ENCODE measurements at regions not wholly inside any gene's neighbourhood (a gene's known extent, or its start where the extent isn't known, plus 50 kb on each side); places are given as distances from the start of the nearest gene placed in this dataset.

DNA sequence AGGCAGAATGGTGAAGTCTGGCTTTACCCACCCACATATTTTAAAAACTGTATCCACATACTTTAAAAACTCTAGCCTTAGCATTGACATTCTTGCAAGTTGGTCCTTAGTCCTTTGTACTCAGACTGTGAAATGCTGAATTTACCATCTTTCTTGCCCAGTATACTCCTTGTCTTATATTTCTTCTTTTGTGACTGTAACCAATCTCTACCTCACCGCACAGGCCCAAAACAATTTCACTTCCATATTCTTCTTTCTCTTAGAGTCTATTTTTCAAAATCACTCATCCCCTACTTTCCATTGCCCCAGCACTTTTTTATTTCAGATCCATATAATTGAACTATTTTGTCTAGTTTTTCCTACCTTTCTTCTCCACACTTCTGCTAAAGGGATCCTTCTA is 892.4 kb upstream of the B3GALT2 start:
- no peaks in the 10 kb centered on the region for H3K27me3 Mint-ChIP-seq (ENCODE audit: low read depth in 2 of 2)
- no peaks in the 10 kb centered on the region for H3K36me3 ChIP-seq (ENCODE audit: control insufficient read depth, insufficient read depth, low read length)
- intact Hi-C loops (cut with micrococcal nuclease) = no loop called here
- H3K9me3 ChIP-seq (ENCODE audit: control insufficient read depth, insufficient read depth, low read length) = no peaks in the 10 kb centered on the region
- H3K4me3 Mint-ChIP-seq = no peak overlapping the region
- no peaks in the 10 kb centered on the region for H3K27me3 ChIP-seq (ENCODE audit: control insufficient read depth, insufficient read depth, low read length)
- H3K36me3 Mint-ChIP-seq = no peaks in the 10 kb centered on the region
- H3K27ac Mint-ChIP-seq = no peak overlapping the region
- TF ChIP-seq, protein P1, sequence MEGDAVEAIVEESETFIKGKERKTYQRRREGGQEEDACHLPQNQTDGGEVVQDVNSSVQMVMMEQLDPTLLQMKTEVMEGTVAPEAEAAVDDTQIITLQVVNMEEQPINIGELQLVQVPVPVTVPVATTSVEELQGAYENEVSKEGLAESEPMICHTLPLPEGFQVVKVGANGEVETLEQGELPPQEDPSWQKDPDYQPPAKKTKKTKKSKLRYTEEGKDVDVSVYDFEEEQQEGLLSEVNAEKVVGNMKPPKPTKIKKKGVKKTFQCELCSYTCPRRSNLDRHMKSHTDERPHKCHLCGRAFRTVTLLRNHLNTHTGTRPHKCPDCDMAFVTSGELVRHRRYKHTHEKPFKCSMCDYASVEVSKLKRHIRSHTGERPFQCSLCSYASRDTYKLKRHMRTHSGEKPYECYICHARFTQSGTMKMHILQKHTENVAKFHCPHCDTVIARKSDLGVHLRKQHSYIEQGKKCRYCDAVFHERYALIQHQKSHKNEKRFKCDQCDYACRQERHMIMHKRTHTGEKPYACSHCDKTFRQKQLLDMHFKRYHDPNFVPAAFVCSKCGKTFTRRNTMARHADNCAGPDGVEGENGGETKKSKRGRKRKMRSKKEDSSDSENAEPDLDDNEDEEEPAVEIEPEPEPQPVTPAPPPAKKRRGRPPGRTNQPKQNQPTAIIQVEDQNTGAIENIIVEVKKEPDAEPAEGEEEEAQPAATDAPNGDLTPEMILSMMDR (IDR thresholded peaks at IDR 0.05) = no peak
- H3K4me1 ChIP-seq (ENCODE audit: control insufficient read depth, insufficient read depth, low read length) = no peaks in the 10 kb centered on the region
- ATAC-seq (no peak), DNase-seq (no peak)
- whole genome bisulfite sequencing (ENCODE audit: insufficient coverage) = 74% methylated on average over 1 of the region's 1 CpG
- no peak overlapping the region for H3K4me3 ChIP-seq (ENCODE audit: low read length)
- H3K9me3 Mint-ChIP-seq = peaks cover 6 to 9% of the 10 kb centered on the region in 2 donors
- no peaks in the 10 kb centered on the region for H3K4me1 Mint-ChIP-seq
- H3K27ac ChIP-seq (ENCODE audit: low read length) = no peak overlapping the region

DNA sequence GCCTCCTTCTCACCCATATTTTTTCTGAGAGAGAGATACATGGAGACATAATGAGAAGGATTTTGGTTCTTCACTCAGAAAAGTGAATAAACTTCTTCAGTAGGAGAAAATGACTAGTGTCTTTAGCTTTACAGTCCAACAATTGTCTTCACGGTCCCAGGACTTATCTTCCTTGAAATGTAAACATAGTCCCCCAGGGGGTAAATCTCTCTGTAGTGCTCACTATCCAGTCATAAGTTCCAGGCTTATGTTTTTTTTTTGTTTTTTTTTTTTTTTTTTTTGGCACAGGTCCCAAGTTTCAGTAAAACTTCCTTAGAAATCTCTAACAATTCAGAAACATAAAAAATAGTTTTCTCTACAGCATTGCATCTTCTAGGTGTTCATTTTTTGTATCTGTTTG is 890.2 kb upstream of the B3GALT2 start:
- H3K4me3 Mint-ChIP-seq = no peak overlapping the region
- WGBS (ENCODE audit: insufficient coverage) = 88% methylated on average over 1 of the region's 1 CpG
- H3K9me3 Mint-ChIP-seq = peaks cover 3 to 7% of the 10 kb centered on the region in 2 donors
- no peaks in the 10 kb centered on the region for H3K36me3 ChIP-seq (ENCODE audit: control insufficient read depth, insufficient read depth, low read length)
- H3K9me3 ChIP-seq (ENCODE audit: control insufficient read depth, insufficient read depth, low read length) = no peaks in the 10 kb centered on the region
- ATAC-seq (no peak), DNase-seq (no peak)
- no peak overlapping the region for H3K27ac ChIP-seq (ENCODE audit: low read length)
- no peak overlapping the region for H3K27ac Mint-ChIP-seq
- no peaks in the 10 kb centered on the region for H3K4me1 ChIP-seq (ENCODE audit: control insufficient read depth, insufficient read depth, low read length)
- H3K4me3 ChIP-seq (ENCODE audit: low read length) = no peak overlapping the region
- H3K27me3 Mint-ChIP-seq (ENCODE audit: low read depth in 2 of 2) = no peaks in the 10 kb centered on the region
- TF ChIP-seq, protein P1 (IDR thresholded peaks at IDR 0.05) = no peak
- intact Hi-C loops (cut with micrococcal nuclease) = no loop called here
- H3K27me3 ChIP-seq (ENCODE audit: control insufficient read depth, insufficient read depth, low read length) = no peaks in the 10 kb centered on the region
- no peaks in the 10 kb centered on the region for H3K4me1 Mint-ChIP-seq
- H3K36me3 Mint-ChIP-seq = no peaks in the 10 kb centered on the region

DNA sequence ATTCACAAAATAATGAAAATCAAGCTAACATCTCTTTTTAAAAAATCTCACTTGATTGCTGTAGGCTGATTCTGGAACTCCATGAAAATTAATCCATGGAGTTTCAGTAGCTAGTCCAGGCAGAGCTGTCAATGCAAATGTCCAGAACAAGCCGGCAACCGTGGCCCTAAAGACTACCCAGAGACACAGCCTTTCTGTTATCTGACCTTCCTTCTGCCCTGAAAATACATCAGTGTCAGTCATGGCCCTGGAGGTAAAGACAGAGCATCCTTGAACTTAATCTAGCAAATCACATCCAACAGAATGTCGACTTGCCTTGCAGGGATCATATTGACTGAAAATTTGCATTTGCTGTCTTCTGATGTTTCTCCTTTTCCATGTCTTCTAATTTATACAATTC is 887.4 kb upstream of the B3GALT2 start:
- intact Hi-C loops (cut with micrococcal nuclease) = no loop called here
- Mint-ChIP-seq H3K36me3 (no peaks in the 10 kb centered on the region), H3K27me3 (ENCODE audit: low read depth in 2 of 2) (no peaks in the 10 kb centered on the region), H3K4me3 (no peak overlapping the region), H3K4me1 (no peaks in the 10 kb centered on the region), H3K9me3 (peaks cover 3% of the 10 kb centered on the region in 2 donors), H3K27ac (no peak overlapping the region)
- no peaks in the 10 kb centered on the region for H3K36me3 ChIP-seq (ENCODE audit: control insufficient read depth, insufficient read depth, low read length)
- no peak overlapping the region for H3K4me3 ChIP-seq (ENCODE audit: low read length)
- no peaks in the 10 kb centered on the region for H3K9me3 ChIP-seq (ENCODE audit: control insufficient read depth, insufficient read depth, low read length)
- 89% methylated on average over 3 of the region's 3 CpGs for WGBS (ENCODE audit: insufficient coverage)
- ATAC-seq (no peak), DNase-seq (no peak)
- TF ChIP-seq, protein P1 (IDR thresholded peaks at IDR 0.05) = no peak
- no peaks in the 10 kb centered on the region for H3K27me3 ChIP-seq (ENCODE audit: control insufficient read depth, insufficient read depth, low read length)
- no peaks in the 10 kb centered on the region for H3K4me1 ChIP-seq (ENCODE audit: control insufficient read depth, insufficient read depth, low read length)
- no peak overlapping the region for H3K27ac ChIP-seq (ENCODE audit: low read length)

DNA sequence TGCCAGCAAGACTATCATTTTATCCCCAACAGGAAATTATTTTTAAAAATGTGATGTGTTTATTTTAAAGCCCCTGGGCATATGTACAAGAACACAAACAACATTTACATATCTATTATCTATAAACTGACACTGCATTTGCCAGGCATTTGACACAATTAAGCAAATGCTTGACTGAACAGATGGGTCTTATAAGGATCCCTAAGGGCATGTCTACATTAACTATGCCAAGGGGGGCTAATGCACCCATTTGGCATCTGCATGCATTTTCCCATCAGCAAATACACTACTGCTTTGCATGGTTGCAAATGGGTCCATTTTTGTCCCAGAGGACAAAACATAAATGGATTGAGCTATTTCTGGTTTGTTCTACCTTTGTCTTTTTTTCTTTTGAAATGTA is 884.8 kb upstream of the B3GALT2 start:
- H3K27ac ChIP-seq (ENCODE audit: low read length) = no peak overlapping the region
- TF ChIP-seq, protein P1 (IDR thresholded peaks at IDR 0.05) = no peak
- intact Hi-C loops (cut with micrococcal nuclease) = no loop called here
- no peaks in the 10 kb centered on the region for H3K36me3 ChIP-seq (ENCODE audit: control insufficient read depth, insufficient read depth, low read length)
- H3K9me3 Mint-ChIP-seq = peaks cover 1 to 3% of the 10 kb centered on the region in 2 donors
- DNase-seq (no peak), ATAC-seq (no peak)
- no peaks in the 10 kb centered on the region for H3K27me3 ChIP-seq (ENCODE audit: control insufficient read depth, insufficient read depth, low read length)
- H3K27ac Mint-ChIP-seq = no peak overlapping the region
- H3K9me3 ChIP-seq (ENCODE audit: control insufficient read depth, insufficient read depth, low read length) = no peaks in the 10 kb centered on the region
- no peak overlapping the region for H3K4me3 ChIP-seq (ENCODE audit: low read length)
- H3K36me3 Mint-ChIP-seq = no peaks in the 10 kb centered on the region
- no peaks in the 10 kb centered on the region for H3K4me1 Mint-ChIP-seq
- H3K4me1 ChIP-seq (ENCODE audit: control insufficient read depth, insufficient read depth, low read length) = no peaks in the 10 kb centered on the region
- no peak overlapping the region for H3K4me3 Mint-ChIP-seq
- no peaks in the 10 kb centered on the region for H3K27me3 Mint-ChIP-seq (ENCODE audit: low read depth in 2 of 2)

Data from natural killer cell (primary cell).